Neural cell (in vitro differentiated cells): ENCODE measurements at regions not wholly inside any gene's neighbourhood (a gene's known extent, or its start where the extent isn't known, plus 50 kb on each side); places are given as distances from the start of the nearest gene placed in this dataset.

Source experiments
- H2AFZ ChIP-seq: fragments of 200-600, 300-800 bp; sonication (generic), shearing (Covaris generic); 2 replicates; pipeline ENCODE4 v1.6.0; 2014; ENCODE audit warnings: low read depth, mild to moderate bottlenecking, antibody characterized with exemption, low read length, moderate library complexity
- H3F3A ChIP-seq: fragments of 200-600 bp; shearing (Covaris generic); 2 replicates; pipeline ENCODE4 v1.6.1; 2016; ENCODE audit warnings: mild to moderate bottlenecking, moderate library complexity, mixed read lengths, antibody characterized with exemption, low read length; ENCODE audit not compliant: insufficient read depth, poor library complexity, severe bottlenecking
- H3K27ac ChIP-seq: fragments of 200-600, 300-800 bp; sonication (generic), shearing (Covaris generic); 2 replicates; pipeline ENCODE4 v1.5.1; 2014; ENCODE audit warnings: mild to moderate bottlenecking, low read length, moderate library complexity
- H3K27me3 ChIP-seq: fragments of 300-800, 200-600 bp; sonication (generic), shearing (Covaris generic); 2 replicates; pipeline ENCODE4 v1.6.0; 2014; ENCODE audit warnings: mild to moderate bottlenecking, low read depth, low read length, moderate library complexity; ENCODE audit not compliant: insufficient read depth
- H3K36me3 ChIP-seq: fragments of 300-800, 200-600 bp; sonication (generic), shearing (Covaris generic); 2 replicates; pipeline ENCODE4 v1.5.1; 2014; ENCODE audit warnings: mild to moderate bottlenecking, antibody characterized with exemption, low read length, moderate library complexity; ENCODE audit not compliant: insufficient read depth
- H3K4me2 ChIP-seq: fragments of 300-800, 200-600 bp; sonication (generic), shearing (Covaris generic); 2 replicates; pipeline ENCODE4 v1.6.0; 2014; ENCODE audit warnings: mild to moderate bottlenecking, low read length
- H3K4me3 ChIP-seq: fragments of 300-800, 200-600 bp; sonication (generic), shearing (Covaris generic); 2 replicates; pipeline ENCODE4 v1.5.1; 2014; ENCODE audit warnings: mild to moderate bottlenecking, low read length, moderate library complexity
- H3K79me2 ChIP-seq: fragments of 200-600 bp; shearing (Covaris generic); replicated peaks from 2 replicates; pipeline ENCODE4 v1.6.0; 2014; ENCODE audit warnings: mild to moderate bottlenecking, low read length, moderate library complexity; ENCODE audit not compliant: insufficient read depth
- H3K9ac ChIP-seq: fragments of 300-800, 200-600 bp; sonication (generic), shearing (Covaris generic); 2 replicates; pipeline ENCODE4 v1.6.1; 2016; ENCODE audit warnings: mild to moderate bottlenecking, low read length, mixed read lengths
- H3K9me2 ChIP-seq: fragments of 200-600 bp; shearing (Covaris generic); 2 replicates; pipeline ENCODE4 v1.6.1; 2016; ENCODE audit warnings: mild to moderate bottlenecking, low read length, mixed read lengths; ENCODE audit not compliant: insufficient read depth
- H3K9me3 ChIP-seq: fragments of 200-600, 300-800 bp; sonication (generic), shearing (Covaris generic); 2 replicates; pipeline ENCODE4 v1.6.1; 2016; ENCODE audit warnings: mild to moderate bottlenecking, mixed run types, low read length, moderate library complexity, mixed read lengths
- H4K20me1 ChIP-seq: fragments of 200-600 bp; shearing (Covaris generic); 2 replicates; pipeline ENCODE4 v1.6.1; 2016; ENCODE audit warnings: mild to moderate bottlenecking, mixed run types; ENCODE audit not compliant: insufficient read depth
- EP300 ChIP-seq: fragments of 450-650 bp; conservative IDR thresholded peaks from 2 replicates; pipeline ENCODE4 v1.6.1; 2014; ENCODE audit warnings: antibody characterized with exemption, mild to moderate bottlenecking, moderate library complexity; ENCODE audit not compliant: poor library complexity, severe bottlenecking
- EZH2 ChIP-seq: fragments of 200-600, 300-800 bp; shearing (Covaris generic), sonication (generic); IDR thresholded peaks from 2 replicates; pipeline ENCODE4 v1.6.1; 2014; ENCODE audit warnings: antibody characterized with exemption, low read length, borderline replicate concordance, mild to moderate bottlenecking; ENCODE audit not compliant: insufficient read depth, poor library complexity, severe bottlenecking
- MXI1 ChIP-seq: fragments of 450-650 bp; conservative IDR thresholded peaks from 2 replicates; pipeline ENCODE4 v1.6.1; 2014; ENCODE audit warnings: antibody characterized with exemption, mild to moderate bottlenecking; ENCODE audit not compliant: poor library complexity, severe bottlenecking
- POLR2AphosphoS5 ChIP-seq: IDR thresholded peaks from 2 replicates; pipeline ENCODE4 v1.6.1; 2012
- RAD21 ChIP-seq: fragments of 450-650 bp; conservative IDR thresholded peaks from 2 replicates; pipeline ENCODE4 v1.6.1; 2014; ENCODE audit warnings: antibody characterized with exemption, mild to moderate bottlenecking, moderate library complexity
- REST ChIP-seq: IDR thresholded peaks from 2 replicates; pipeline ENCODE4 v1.6.1; 2012; ENCODE audit warnings: borderline replicate concordance
- SMC3 ChIP-seq: fragments of 450-650 bp; conservative IDR thresholded peaks from 2 replicates; pipeline ENCODE4 v1.6.1; 2014; ENCODE audit warnings: antibody characterized with exemption, mild to moderate bottlenecking, moderate library complexity; ENCODE audit not compliant: poor library complexity
- TAF1 ChIP-seq: IDR thresholded peaks from 2 replicates; pipeline ENCODE4 v1.6.1; 2012; ENCODE audit warnings: low read depth
- TF ChIP-seq, protein P1 (sequence below): fragments of 450-650 bp; IDR thresholded peaks from 2 replicates; pipeline ENCODE4 v1.5.1; 2014; ENCODE audit warnings: antibody characterized with exemption, mild to moderate bottlenecking, moderate library complexity; ENCODE audit not compliant: poor library complexity, severe bottlenecking

GRCh38 chr1:56255516-56256152 is 323.7 kb downstream of the PLPP3 start:
- no peaks in the 10 kb centered on the region for H4K20me1 ChIP-seq
- no peak overlapping the region for H3K4me2 ChIP-seq
- no peak for TF ChIP-seq POLR2AphosphoS5
- TF ChIP-seq EZH2 = no peak
- no peak for TF ChIP-seq REST
- no peak for TF ChIP-seq TAF1
- TF ChIP-seq EP300 = no peak
- no peak for TF ChIP-seq SMC3
- no peak for TF ChIP-seq MXI1
- no peak for TF ChIP-seq RAD21
- TF ChIP-seq, protein P1, sequence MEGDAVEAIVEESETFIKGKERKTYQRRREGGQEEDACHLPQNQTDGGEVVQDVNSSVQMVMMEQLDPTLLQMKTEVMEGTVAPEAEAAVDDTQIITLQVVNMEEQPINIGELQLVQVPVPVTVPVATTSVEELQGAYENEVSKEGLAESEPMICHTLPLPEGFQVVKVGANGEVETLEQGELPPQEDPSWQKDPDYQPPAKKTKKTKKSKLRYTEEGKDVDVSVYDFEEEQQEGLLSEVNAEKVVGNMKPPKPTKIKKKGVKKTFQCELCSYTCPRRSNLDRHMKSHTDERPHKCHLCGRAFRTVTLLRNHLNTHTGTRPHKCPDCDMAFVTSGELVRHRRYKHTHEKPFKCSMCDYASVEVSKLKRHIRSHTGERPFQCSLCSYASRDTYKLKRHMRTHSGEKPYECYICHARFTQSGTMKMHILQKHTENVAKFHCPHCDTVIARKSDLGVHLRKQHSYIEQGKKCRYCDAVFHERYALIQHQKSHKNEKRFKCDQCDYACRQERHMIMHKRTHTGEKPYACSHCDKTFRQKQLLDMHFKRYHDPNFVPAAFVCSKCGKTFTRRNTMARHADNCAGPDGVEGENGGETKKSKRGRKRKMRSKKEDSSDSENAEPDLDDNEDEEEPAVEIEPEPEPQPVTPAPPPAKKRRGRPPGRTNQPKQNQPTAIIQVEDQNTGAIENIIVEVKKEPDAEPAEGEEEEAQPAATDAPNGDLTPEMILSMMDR = no peak

DNA sequence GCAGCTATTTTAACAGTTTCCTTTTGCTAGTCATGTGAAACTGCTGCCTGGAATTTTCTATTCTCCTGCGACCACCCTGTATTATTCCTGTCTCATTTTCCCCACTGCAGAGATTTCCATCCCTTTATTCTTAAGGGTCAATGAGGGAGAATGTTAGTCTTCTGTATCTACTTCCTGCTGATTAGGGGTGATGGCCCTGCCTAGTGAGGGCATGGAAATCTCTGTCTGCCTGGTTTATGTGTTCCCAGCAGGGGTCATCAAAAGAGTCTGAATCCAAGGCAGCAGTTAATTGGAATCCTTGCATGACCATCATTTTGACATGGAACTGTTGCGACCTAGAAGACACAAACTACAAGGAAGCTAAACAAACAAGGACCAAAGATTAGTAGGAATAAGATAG is 325.2 kb downstream of the PLPP3 start:
- Histone ChIP-seq H3K36me3 (no peaks in the 10 kb centered on the region), H3K27ac (no peak overlapping the region), H4K20me1 (no peaks in the 10 kb centered on the region), H2AFZ (no peak overlapping the region), H3K9me2 (no peaks in the 10 kb centered on the region), H3K4me3 (no peak overlapping the region), H3K9ac (no peak overlapping the region), H3K27me3 (no peaks in the 10 kb centered on the region), H3F3A (no peaks in the 10 kb centered on the region), H3K9me3 (no peaks in the 10 kb centered on the region), H3K79me2 (no peaks in the 10 kb centered on the region), H3K4me2 (no peak overlapping the region)
- TF ChIP-seq TAF1 (no peak), REST (no peak), EP300 (no peak), EZH2 (no peak), POLR2AphosphoS5 (no peak), MXI1 (no peak), SMC3 (no peak)

More at GRCh38 chr1:56255516-56256152, 323.7 kb downstream of the PLPP3 start:
- Histone ChIP-seq H2AFZ (no peak overlapping the region), H3K4me3 (no peak overlapping the region), H3K36me3 (no peaks in the 10 kb centered on the region), H3F3A (no peaks in the 10 kb centered on the region), H3K79me2 (no peaks in the 10 kb centered on the region), H3K27ac (no peak overlapping the region), H3K27me3 (no peaks in the 10 kb centered on the region), H3K9me2 (no peaks in the 10 kb centered on the region), H3K9ac (no peak overlapping the region), H3K9me3 (no peaks in the 10 kb centered on the region)
